T-helper 17 cell (primary cell): ENCODE measurements at regions not wholly inside any gene's neighbourhood (a gene's known extent, or its start where the extent isn't known, plus 50 kb on each side); places are given as distances from the start of the nearest gene placed in this dataset.

ENCODE experiments used
- ATAC-seq: fragments of 150-1000 bp; cut with Tn5 transposase; 2 replicates; pipeline ENCODE4 v1.10.0; 2021; ENCODE audit warnings: mild to moderate bottlenecking, moderate library complexity
- DNase-seq, 3 donors: peaks; one replicate each; pipeline versions ENCODE4 v3.0.0 to v3.0.0-alpha.2; 2020 to 2021
- H3K9me3 ChIP-seq: one replicate; pipeline ENCODE4 v1.7.0; 2013; ENCODE audit warnings: low read length, mild to moderate bottlenecking; ENCODE audit not compliant: control insufficient read depth, poor library complexity, severe bottlenecking
- H3K27ac Mint-ChIP-seq: one replicate; pipeline ENCODE4 v1.8.0; 2022; ENCODE audit warnings: mild to moderate bottlenecking, moderate library complexity, mixed read lengths
- H3K27me3 Mint-ChIP-seq: one replicate; pipeline ENCODE4 v1.8.0; 2022; ENCODE audit warnings: mixed read lengths
- H3K36me3 Mint-ChIP-seq: one replicate; pipeline ENCODE4 v1.8.0; 2022; ENCODE audit warnings: low read depth, mixed read lengths
- H3K4me1 Mint-ChIP-seq: one replicate; pipeline ENCODE4 v1.8.0; 2022; ENCODE audit warnings: mild to moderate bottlenecking, mixed read lengths
- H3K4me3 Mint-ChIP-seq: one replicate; pipeline ENCODE4 v1.8.0; 2022; ENCODE audit warnings: mild to moderate bottlenecking, moderate library complexity, mixed read lengths

DNA sequence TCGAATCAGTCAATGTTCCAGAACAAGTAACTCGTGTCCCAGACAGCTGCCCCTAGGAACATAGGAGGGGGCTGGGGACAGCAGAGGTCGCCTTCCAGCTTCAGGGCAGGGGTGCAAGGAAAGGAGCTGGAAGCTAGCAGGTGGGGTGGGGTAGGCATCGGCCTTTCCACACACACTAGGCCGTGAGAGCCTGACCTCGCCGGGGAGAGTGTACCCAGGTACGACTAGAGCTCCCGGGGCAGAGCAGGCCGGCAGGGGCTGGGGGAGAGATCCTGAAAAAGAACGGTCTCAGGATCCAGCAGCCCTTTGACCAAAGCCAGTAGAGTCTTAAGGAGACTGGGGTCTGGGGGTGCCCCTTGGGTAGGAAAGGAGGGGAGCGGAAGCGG is 1127.5 kb downstream of the BRD1 start:
- H3K4me1 Mint-ChIP-seq = no peaks in the 10 kb centered on the region
- H3K9me3 ChIP-seq = no peaks in the 10 kb centered on the region
- no peaks in the 10 kb centered on the region for H3K27me3 Mint-ChIP-seq
- ATAC-seq (no peak), DNase-seq (no peak)
- no peak overlapping the region for H3K27ac Mint-ChIP-seq
- H3K36me3 Mint-ChIP-seq = no peaks in the 10 kb centered on the region
- no peak overlapping the region for H3K4me3 Mint-ChIP-seq

DNA sequence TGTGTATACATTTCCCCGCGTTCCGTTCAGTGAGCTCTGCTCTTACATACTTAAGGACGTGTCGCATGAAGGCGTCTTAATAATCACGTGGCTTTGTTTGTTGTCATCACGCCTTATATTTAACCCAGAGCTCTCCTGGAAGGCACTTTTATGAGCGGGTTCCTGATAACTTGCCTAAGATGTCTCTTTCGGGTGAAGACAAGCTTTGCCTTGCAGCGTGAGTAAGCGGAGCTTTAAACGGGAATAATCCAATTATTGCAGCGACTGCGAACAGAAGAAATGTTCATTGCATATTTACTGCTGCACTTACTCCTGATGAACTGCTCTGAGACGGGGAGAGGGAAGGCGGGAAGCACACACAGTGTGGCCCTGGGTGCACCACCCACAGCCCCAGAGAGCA is 1128.2 kb downstream of the BRD1 start:
- DNase-seq (no peak), ATAC-seq (no peak)
- Mint-ChIP-seq H3K4me3 (no peak overlapping the region), H3K27ac (no peak overlapping the region), H3K36me3 (no peaks in the 10 kb centered on the region), H3K4me1 (no peaks in the 10 kb centered on the region), H3K27me3 (no peaks in the 10 kb centered on the region)
- no peaks in the 10 kb centered on the region for H3K9me3 ChIP-seq

DNA sequence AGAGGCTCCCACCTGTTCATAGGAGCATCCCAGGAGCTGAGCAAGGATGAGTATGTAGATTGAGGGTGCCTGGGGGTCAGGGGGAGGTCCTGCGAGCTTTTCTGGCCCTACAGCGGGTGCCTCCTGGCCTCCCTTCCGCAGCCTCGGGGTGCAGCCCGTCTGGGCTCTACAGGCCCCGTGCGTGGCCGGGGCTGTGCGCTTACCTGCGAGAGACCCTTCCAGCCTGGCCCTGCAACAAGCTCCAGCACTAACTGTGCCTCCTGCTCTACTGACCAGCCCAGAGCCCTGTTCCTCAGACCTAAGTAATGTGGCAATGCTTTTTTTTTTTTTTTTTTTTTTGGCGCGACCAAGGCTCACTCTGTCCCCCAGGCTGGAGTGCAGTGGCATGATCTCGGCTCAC is 1129.1 kb downstream of the BRD1 start:
- no peaks in the 10 kb centered on the region for H3K9me3 ChIP-seq
- Mint-ChIP-seq H3K4me1 (no peaks in the 10 kb centered on the region), H3K27ac (no peak overlapping the region), H3K4me3 (no peak overlapping the region), H3K27me3 (no peaks in the 10 kb centered on the region), H3K36me3 (no peaks in the 10 kb centered on the region)
- no peak for DNase-seq
- no peak for ATAC-seq

DNA sequence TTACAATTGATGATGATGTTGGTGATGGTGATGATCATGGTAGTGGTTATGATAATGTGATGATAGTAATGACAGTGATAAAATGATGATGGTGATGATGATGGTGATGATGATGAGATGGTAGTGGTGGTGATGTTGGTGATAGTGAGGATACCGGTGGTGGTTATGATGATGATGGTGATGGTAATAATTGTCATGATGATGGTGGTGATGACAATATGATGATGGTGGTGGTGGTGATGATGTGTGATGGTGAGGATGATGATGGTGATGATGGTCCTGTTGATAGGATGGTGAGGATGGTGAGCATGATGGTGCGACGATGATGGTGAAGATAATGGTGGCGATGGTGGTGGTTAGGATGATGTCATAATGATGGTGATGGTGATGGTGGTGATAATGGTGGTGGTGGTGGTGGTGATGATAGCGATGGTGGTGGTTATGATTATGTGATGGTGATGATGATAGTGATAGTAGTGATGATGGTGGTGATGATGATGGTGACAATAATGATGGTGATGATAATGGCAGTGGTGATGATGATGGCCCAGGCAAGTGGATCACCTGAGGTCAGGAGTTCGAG is 1129.9 kb downstream of the BRD1 start:
- Mint-ChIP-seq H3K27me3 (no peaks in the 10 kb centered on the region), H3K27ac (no peak overlapping the region), H3K36me3 (no peaks in the 10 kb centered on the region), H3K4me1 (no peaks in the 10 kb centered on the region), H3K4me3 (no peak overlapping the region)
- DNase-seq = no peak
- ATAC-seq = no peak
- no peaks in the 10 kb centered on the region for H3K9me3 ChIP-seq

DNA sequence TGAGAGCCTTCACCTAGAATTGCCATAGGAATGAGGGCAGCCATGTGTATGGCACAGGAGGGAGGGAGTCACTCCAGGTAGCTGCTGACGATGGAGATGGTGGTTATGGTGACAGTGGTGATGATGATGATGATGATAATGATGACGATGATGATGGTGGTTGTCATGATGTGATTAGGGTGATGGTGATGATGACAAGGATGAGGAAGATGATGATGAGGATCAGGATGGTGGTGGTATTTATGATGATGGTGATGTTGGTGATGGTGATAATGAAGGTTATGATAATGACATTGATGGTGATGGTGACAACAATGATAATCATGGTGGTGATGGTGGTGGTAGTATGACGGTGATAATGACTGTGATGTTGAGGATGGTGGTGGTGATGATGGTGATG is 1130.5 kb downstream of the BRD1 start:
- Mint-ChIP-seq H3K4me3 (no peak overlapping the region), H3K27ac (no peak overlapping the region), H3K4me1 (no peaks in the 10 kb centered on the region), H3K27me3 (no peaks in the 10 kb centered on the region), H3K36me3 (no peaks in the 10 kb centered on the region)
- no peak for ATAC-seq
- no peak for DNase-seq
- H3K9me3 ChIP-seq = no peaks in the 10 kb centered on the region

DNA sequence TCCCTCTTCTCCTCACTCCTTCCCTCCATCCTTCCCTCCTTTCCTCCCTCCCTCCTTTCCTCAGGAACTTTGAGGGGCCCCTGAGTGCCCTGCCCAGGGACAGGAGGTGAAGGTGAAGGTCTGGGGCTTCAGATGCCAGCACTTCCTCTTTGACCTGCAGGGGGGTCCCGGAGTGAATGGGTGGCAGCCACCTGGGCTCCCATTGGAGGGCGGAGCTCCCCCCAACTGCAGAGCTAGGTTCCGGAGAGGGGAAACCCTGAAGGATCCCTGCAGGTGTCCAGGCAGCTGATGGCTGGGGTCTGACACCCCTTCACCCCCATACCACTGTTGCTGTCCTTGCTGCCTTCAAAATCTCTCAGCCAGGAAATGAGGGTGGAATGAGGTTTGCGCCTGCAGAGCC is 1131.3 kb downstream of the BRD1 start:
- Mint-ChIP-seq H3K27me3 (no peaks in the 10 kb centered on the region), H3K4me1 (no peaks in the 10 kb centered on the region), H3K4me3 (no peak overlapping the region), H3K36me3 (no peaks in the 10 kb centered on the region), H3K27ac (no peak overlapping the region)
- DNase-seq = no peak
- no peak for ATAC-seq
- no peaks in the 10 kb centered on the region for H3K9me3 ChIP-seq

DNA sequence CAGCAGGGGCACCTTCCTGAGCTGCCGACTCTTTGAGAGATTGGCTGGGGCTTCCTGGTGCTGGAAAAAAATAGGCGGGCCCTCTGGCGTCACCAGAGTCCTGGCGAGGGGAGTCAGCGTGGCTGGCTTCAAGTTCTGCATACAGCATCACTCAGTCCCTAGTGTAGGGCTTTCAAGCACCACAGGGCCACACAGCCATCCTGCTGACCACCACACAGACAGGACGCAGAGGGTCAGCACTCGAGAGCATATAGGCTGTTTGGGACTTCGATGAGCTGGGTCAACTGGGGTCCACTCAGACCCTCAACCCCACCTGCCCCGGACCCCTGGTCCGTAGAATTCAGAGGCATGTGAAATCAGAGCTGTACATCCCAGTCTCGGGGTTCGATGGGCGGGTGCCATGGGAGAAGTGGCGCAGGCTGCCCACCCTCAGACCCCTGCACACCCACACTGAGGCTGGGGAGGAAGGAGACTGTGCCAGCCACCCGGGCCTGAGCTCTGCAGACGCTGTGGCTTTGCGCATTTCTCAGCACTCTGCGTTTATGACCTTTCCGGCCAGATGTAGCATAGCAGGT is 1131.9 kb downstream of the BRD1 start:
- DNase-seq (no peak), ATAC-seq (no peak)
- H3K9me3 ChIP-seq = no peaks in the 10 kb centered on the region
- H3K36me3 Mint-ChIP-seq = no peaks in the 10 kb centered on the region
- no peaks in the 10 kb centered on the region for H3K4me1 Mint-ChIP-seq
- H3K4me3 Mint-ChIP-seq = no peak overlapping the region
- H3K27ac Mint-ChIP-seq = no peak overlapping the region
- H3K27me3 Mint-ChIP-seq = peaks cover 1% of the 10 kb centered on the region

DNA sequence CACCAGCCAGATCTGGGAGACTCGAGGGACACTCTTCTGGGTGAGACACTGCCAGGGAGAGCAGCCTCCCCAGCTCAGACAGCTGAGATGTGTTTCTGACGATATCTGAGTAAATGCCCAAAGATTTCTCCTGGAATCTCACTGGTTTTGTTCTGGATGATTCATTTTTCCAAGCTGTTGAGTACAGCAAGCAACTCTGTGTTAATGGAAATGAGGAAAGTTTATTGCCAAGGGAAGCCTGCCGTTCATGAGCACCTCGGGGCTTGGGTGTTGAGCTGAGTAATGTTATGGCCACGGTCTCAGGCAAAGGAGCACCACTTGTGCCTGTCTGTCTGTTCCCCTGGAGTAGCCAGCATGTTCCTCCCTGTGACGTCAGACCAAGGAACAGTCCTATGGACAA is 1132.4 kb downstream of the BRD1 start:
- Mint-ChIP-seq H3K27ac (no peak overlapping the region), H3K36me3 (no peaks in the 10 kb centered on the region), H3K4me3 (no peak overlapping the region), H3K27me3 (peaks cover 5% of the 10 kb centered on the region), H3K4me1 (no peaks in the 10 kb centered on the region)
- no peaks in the 10 kb centered on the region for H3K9me3 ChIP-seq
- ATAC-seq = no peak
- DNase-seq = no peak

DNA sequence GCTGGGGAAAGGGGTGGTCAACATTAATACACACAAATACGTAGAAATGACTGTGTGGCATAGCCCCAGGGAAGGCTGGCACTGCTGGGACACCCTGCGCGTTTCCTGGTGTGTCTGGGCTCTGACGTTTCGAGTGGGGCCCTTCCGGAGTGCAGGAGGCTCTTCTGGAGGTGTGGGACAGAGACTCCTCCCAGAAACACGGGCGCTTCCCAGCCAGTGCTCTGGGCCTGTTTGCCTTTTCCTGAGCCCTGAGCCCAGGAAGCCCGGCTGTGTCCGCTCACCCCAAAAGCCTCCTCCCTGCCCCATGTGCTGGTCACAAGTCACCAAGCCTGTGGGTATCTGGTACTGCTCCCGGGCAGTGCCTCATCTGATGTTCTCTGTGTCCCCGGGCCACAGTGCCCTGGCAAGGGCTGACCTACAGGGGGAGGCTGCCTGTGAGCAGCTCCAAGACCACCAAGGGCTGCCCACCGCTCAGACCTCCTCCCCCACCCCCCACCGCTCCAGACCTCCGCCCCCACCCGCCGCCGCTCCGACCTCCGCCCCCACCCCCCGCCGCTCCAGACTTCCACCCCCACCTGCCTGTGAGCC is 1133.3 kb downstream of the BRD1 start:
- no peaks in the 10 kb centered on the region for H3K9me3 ChIP-seq
- Mint-ChIP-seq H3K36me3 (no peaks in the 10 kb centered on the region), H3K27me3 (peaks cover 5% of the 10 kb centered on the region), H3K4me3 (no peak overlapping the region), H3K27ac (no peak overlapping the region), H3K4me1 (no peaks in the 10 kb centered on the region)
- DNase-seq = no peak
- ATAC-seq = no peak

DNA sequence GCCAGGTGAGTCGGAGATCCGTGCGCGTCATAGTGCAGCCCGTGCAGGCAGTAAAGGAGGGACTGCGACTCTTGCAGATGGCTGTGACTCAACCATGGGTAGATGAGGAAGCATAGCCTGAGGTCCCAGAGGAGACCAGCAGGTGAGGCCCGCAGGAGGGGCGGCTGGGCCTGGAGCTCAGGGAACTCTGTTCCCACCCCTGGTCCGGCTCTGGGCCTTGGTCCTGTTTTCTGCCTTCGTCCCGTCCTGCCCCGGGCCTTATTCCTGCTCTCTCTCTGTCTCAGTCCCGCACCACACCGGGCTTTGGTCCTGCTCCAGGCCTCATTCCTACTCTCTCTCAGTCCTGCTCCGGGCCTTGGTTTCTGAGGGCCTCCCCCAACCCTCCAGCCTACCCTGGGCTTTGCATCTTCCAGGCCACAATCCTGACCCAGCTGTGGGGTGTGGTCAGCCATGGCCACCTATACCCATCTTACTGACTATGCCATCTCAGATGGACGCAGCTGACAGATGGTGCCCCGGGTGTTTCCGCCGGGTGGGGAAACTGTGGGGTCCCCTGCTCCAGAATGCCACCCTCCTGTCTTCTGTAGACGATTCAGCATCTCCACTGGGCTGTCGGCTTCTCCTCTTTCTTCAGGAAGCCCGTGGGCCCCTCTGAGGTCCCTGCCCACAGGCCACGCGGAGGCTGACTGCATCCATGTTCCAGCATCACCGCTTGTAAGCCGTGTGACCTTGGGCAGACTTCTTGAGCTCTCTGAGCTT is 1134.1 kb downstream of the BRD1 start:
- Mint-ChIP-seq H3K4me1 (no peaks in the 10 kb centered on the region), H3K27me3 (peaks cover 5% of the 10 kb centered on the region), H3K36me3 (no peaks in the 10 kb centered on the region), H3K27ac (no peak overlapping the region), H3K4me3 (no peak overlapping the region)
- H3K9me3 ChIP-seq = no peaks in the 10 kb centered on the region
- ATAC-seq (no peak), DNase-seq (no peak)

DNA sequence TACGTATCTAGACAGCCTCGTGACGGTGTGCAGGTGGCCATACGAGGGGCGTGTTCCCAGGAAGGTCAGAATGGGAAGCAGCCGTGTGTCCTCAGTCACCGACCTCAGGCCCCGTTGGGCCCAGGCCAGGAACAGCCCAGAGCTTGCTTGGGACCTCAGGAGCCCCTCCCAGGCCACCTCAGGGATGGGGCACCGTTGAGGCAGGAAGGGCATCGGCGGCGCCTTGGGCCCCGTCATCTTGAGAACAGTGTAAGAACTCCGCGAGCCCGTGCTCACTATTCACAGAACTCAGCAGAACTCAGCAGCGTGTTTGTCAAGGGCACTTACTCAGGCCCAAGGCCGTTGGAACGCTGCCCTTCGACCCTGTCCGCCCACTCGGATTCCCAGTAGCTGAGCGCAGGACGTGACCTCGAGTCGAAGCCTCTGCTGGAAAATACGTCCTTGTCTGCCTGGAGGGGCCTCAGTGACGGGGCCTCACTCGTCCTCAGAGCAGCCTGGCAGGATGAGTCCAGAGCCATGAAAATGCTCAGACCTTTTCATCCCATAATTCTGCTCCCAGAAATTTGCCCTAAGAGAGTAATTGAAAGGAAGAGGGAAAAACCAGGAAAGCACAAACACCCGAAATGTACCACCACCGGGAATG is 1134.8 kb downstream of the BRD1 start:
- H3K9me3 ChIP-seq = no peaks in the 10 kb centered on the region
- Mint-ChIP-seq H3K4me3 (no peak overlapping the region), H3K27me3 (peaks cover 5% of the 10 kb centered on the region), H3K4me1 (no peaks in the 10 kb centered on the region), H3K27ac (no peak overlapping the region), H3K36me3 (no peaks in the 10 kb centered on the region)
- no peak for ATAC-seq
- DNase-seq = no peak

DNA sequence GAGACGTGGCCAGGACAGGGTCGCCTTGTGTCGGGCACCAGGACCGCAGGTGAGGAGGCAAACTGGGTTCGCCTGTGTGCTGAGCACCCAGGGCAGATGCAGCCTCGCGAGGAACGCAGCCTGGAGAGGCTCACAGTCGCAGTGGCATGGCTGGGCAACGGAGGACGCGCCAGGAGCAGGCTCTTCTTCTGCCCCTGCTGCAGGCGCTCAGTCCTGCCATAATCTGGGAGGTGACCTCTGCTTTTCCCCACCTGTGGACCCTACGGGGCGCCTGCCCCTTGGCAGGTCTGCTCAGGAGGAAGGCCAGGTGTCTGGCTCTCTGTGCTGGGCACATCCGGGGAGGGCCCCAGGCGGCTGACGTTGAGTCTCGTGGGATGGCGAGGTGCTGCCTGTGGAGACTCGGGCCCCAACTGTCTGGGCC is 1136.2 kb downstream of the BRD1 start:
- Mint-ChIP-seq H3K4me3 (no peak overlapping the region), H3K4me1 (no peaks in the 10 kb centered on the region)
- ATAC-seq = no peak

DNA sequence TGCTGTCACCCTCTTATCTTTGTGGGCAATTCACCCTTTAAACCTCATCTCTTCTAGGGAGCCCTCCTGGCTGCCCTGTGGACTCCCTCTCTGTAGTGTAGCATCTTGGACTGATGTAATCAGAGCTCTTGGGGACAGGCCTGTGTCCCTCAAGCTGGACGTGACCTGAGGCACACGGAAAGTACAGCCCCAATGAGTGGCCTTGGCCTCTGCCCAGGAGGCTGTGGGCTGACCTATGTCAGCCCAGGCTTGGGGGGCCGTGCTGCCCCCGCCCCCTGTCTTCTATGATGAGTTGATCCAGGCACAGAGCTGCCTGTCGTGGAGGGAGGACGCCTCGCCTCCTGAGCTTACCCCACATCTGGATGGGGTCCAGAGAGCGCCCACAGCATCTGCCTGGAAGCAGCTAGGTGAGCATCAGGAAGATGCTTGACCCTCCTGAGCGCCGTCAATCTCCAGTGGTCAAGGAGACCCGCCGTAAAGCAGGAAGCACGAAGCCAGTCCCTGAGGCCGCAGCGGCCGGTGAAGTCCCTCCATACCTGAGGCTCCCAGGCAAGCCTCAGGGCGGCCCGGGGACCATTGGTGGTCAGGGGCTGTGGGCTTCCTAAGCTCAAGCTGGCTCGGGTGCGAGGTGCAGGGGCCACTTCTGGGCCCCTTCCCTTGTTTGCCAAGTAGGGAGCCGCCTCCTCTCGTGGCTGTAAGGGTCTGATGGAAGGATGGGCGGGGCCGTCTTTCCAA is 1136.9 kb downstream of the BRD1 start:
- DNase-seq (no peak), ATAC-seq (no peak)
- no peaks in the 10 kb centered on the region for H3K9me3 ChIP-seq
- Mint-ChIP-seq H3K36me3 (no peaks in the 10 kb centered on the region), H3K27me3 (peaks cover 5% of the 10 kb centered on the region), H3K27ac (peak overlapping the region; percentile 56), H3K4me3 (no peak overlapping the region), H3K4me1 (no peaks in the 10 kb centered on the region)

More for the DNA sequence above, 1136.2 kb downstream of the BRD1 start:
- DNase-seq = no peak
- Mint-ChIP-seq H3K27ac (no peak overlapping the region), H3K36me3 (no peaks in the 10 kb centered on the region), H3K27me3 (peaks cover 5% of the 10 kb centered on the region)
- H3K9me3 ChIP-seq = no peaks in the 10 kb centered on the region
